H9 (cell line): ENCODE measurements at regions not wholly inside any gene's neighbourhood (a gene's known extent, or its start where the extent isn't known, plus 50 kb on each side); places are given as distances from the start of the nearest gene placed in this dataset.

Experiments
- DNase-seq: peaks from one replicate; pipeline ENCODE4 v3.0.0-alpha.2; 2017
- H2AFZ ChIP-seq: one replicate; pipeline ENCODE4 v1.6.1; 2013; ENCODE audit warnings: mild to moderate bottlenecking, low read length, control low read depth, moderate library complexity
- H2AK5ac ChIP-seq: 2 replicates; pipeline ENCODE4 v1.6.1; 2013; ENCODE audit warnings: low read length, control low read depth, mixed read lengths; ENCODE audit not compliant: insufficient read length
- H2BK120ac ChIP-seq: one replicate; pipeline ENCODE4 v1.6.1; 2013; ENCODE audit warnings: low read depth, mild to moderate bottlenecking, low read length, control low read depth, inconsistent platforms; ENCODE audit not compliant: poor library complexity, severe bottlenecking
- H2BK12ac ChIP-seq: 2 replicates; pipeline ENCODE4 v1.6.1; 2013; ENCODE audit warnings: low read length, control low read depth, mixed read lengths, low read depth; ENCODE audit not compliant: insufficient read length
- H2BK15ac ChIP-seq: 2 replicates; pipeline ENCODE4 v1.6.1; 2013; ENCODE audit warnings: low read depth, low read length, control low read depth
- H2BK20ac ChIP-seq: one replicate; pipeline ENCODE4 v1.6.1; 2013; ENCODE audit warnings: low read depth, mild to moderate bottlenecking, low read length, control low read depth, inconsistent platforms; ENCODE audit not compliant: poor library complexity, severe bottlenecking
- H2BK5ac ChIP-seq: 2 replicates; pipeline ENCODE4 v1.6.1; 2013; ENCODE audit warnings: low read length, control low read depth, mixed read lengths; ENCODE audit not compliant: insufficient read length
- H3K14ac ChIP-seq: 2 replicates; pipeline ENCODE4 v1.6.1; 2013; ENCODE audit warnings: low read length, control low read depth; ENCODE audit not compliant: insufficient read depth
- H3K18ac ChIP-seq: 2 replicates; pipeline ENCODE4 v1.6.1; 2013; ENCODE audit warnings: low read depth, mild to moderate bottlenecking, mixed read lengths, low read length, control low read depth; ENCODE audit not compliant: insufficient read length
- H3K23ac ChIP-seq: 2 replicates; pipeline ENCODE4 v1.6.1; 2013; ENCODE audit warnings: low read length, control low read depth, mixed read lengths, low read depth; ENCODE audit not compliant: insufficient read length
- H3K23me2 ChIP-seq: 2 replicates; pipeline ENCODE4 v1.6.1; 2013; ENCODE audit warnings: low read depth, mild to moderate bottlenecking, mixed read lengths, low read length, control low read depth; ENCODE audit not compliant: insufficient read length, poor library complexity, severe bottlenecking
- H3K27ac ChIP-seq: 2 replicates; pipeline ENCODE4 v1.5.1; 2013; ENCODE audit warnings: low read length, control low read depth, mixed read lengths, low read depth; ENCODE audit not compliant: insufficient read length
- H3K27me3 ChIP-seq: 2 replicates; pipeline ENCODE4 v1.6.1; 2013; ENCODE audit warnings: low read length, control low read depth, inconsistent platforms; ENCODE audit not compliant: insufficient read depth
- H3K4ac ChIP-seq: 2 replicates; pipeline ENCODE4 v1.6.1; 2013; ENCODE audit warnings: low read depth, mild to moderate bottlenecking, control low read depth, inconsistent platforms, low read length, moderate library complexity
- H3K4me1 ChIP-seq: 2 replicates; pipeline ENCODE4 v1.6.1; 2013; ENCODE audit warnings: low read length, control low read depth, inconsistent platforms; ENCODE audit not compliant: insufficient read depth
- H3K4me2 ChIP-seq: 2 replicates; pipeline ENCODE4 v1.6.1; 2013; ENCODE audit warnings: low read length, control low read depth, mixed read lengths; ENCODE audit not compliant: insufficient read length, insufficient read depth
- H3K56ac ChIP-seq: 2 replicates; pipeline ENCODE4 v1.6.1; 2013; ENCODE audit warnings: low read depth, mild to moderate bottlenecking, mixed read lengths, low read length, control low read depth; ENCODE audit not compliant: insufficient read length
- H3K79me1 ChIP-seq: 2 replicates; pipeline ENCODE4 v1.6.1; 2013; ENCODE audit warnings: low read depth, mild to moderate bottlenecking, moderate library complexity, low read length, control low read depth, inconsistent platforms; ENCODE audit not compliant: insufficient read depth, poor library complexity, severe bottlenecking
- H3K79me2 ChIP-seq: 2 replicates; pipeline ENCODE4 v1.6.1; 2013; ENCODE audit warnings: low read length, control low read depth, inconsistent platforms; ENCODE audit not compliant: insufficient read depth
- H3K9ac ChIP-seq: 2 replicates; pipeline ENCODE4 v1.6.1; 2013; ENCODE audit warnings: low read length, control low read depth, mixed read lengths; ENCODE audit not compliant: insufficient read length; ENCODE audit errors: extremely low read depth
- H3K9me3 ChIP-seq: one replicate; pipeline ENCODE4 v1.6.1; 2013; ENCODE audit warnings: low read depth, low read length, inconsistent platforms; ENCODE audit not compliant: control insufficient read depth
- H3T11ph ChIP-seq: one replicate; pipeline ENCODE4 v1.6.1; 2013; ENCODE audit warnings: mild to moderate bottlenecking, low read length, control low read depth, inconsistent platforms
- H4K20me1 ChIP-seq: one replicate; pipeline ENCODE4 v1.6.1; 2013; ENCODE audit not compliant: control insufficient read depth, insufficient read length, insufficient read depth
- H4K5ac ChIP-seq: 2 replicates; pipeline ENCODE4 v1.6.1; 2013; ENCODE audit warnings: low read depth, mild to moderate bottlenecking, mixed read lengths, low read length, control low read depth; ENCODE audit not compliant: insufficient read length
- H4K8ac ChIP-seq: replicated peaks from 2 replicates; pipeline ENCODE4 v1.6.1; 2013; ENCODE audit warnings: low read length, control low read depth, mixed read lengths, low read depth; ENCODE audit not compliant: insufficient read length
- H4K91ac ChIP-seq: 2 replicates; pipeline ENCODE4 v1.6.1; 2013; ENCODE audit warnings: low read depth, mild to moderate bottlenecking, moderate library complexity, mixed read lengths, low read length, control low read depth; ENCODE audit not compliant: insufficient read length
- H3K27ac Mint-ChIP-seq, 3 experiments: 2 replicates in 2 of 3; 3 replicates in 1 of 3; pipeline ENCODE4 v1.8.0; 2020 to 2021; ENCODE audit warnings: mixed read lengths in 3 of 3, mild to moderate bottlenecking in 1 of 3, moderate library complexity in 1 of 3
- H3K27me3 Mint-ChIP-seq: 2 replicates; pipeline ENCODE4 v1.8.0; 2021; ENCODE audit warnings: low read depth, mild to moderate bottlenecking, moderate library complexity, mixed read lengths
- H3K36me3 Mint-ChIP-seq, 3 experiments: 2 replicates in 2 of 3; 3 replicates in 1 of 3; pipeline ENCODE4 v1.8.0; 2020 to 2021; ENCODE audit warnings: low read depth in 3 of 3, mixed read lengths in 3 of 3; ENCODE audit not compliant: insufficient read depth in 1 of 3
- H3K4me1 Mint-ChIP-seq, 2 experiments: 2 replicates each; pipeline ENCODE4 v1.8.0; 2020; ENCODE audit warnings: mixed read lengths in 2 of 2
- H3K4me3 Mint-ChIP-seq, 2 experiments: 2 replicates in 1 of 2; 3 replicates in 1 of 2; pipeline ENCODE4 v1.8.0; 2020 to 2021; ENCODE audit warnings: mild to moderate bottlenecking in 2 of 2, mixed read lengths in 2 of 2, moderate library complexity in 1 of 2
- H3K9me3 Mint-ChIP-seq, 2 experiments: 2 replicates in 1 of 2; 3 replicates in 1 of 2; pipeline ENCODE4 v1.8.0; 2020; ENCODE audit warnings: mild to moderate bottlenecking in 2 of 2, mixed read lengths in 2 of 2, moderate library complexity in 1 of 2
- WGBS: extraction: QIAGEN DNeasy Blood & Tissue Kit; methylation state at CpG from one replicate; pipeline ENCODE4 v1.1.7; 2013; ENCODE audit warnings: missing lambda C conversion rate, low lambda C conversion rate, mixed read lengths; ENCODE audit not compliant: insufficient read length; ENCODE audit errors: extremely low coverage; 5-methylcytosine and 5-hydroxymethylcytosine counted together
- TF ChIP-seq, protein P1 (sequence below): fragments of 200-600 bp; sonication (generic); conservative IDR thresholded peaks from 3 replicates; pipeline ENCODE4 v1.8.0; 2021; ENCODE audit warnings: antibody characterized with exemption, mild to moderate bottlenecking

GRCh38 chr5:126236994-126237393, 186.2 kb upstream of the GRAMD2B start:
- Mint-ChIP-seq H3K27ac (no peak overlapping the region), H3K36me3 (no peaks in the 10 kb centered on the region; a peak in 1 of 7 replicates), H3K27me3 (no peaks in the 10 kb centered on the region), H3K4me3 (no peak overlapping the region), H3K4me1 (peaks cover 19 to 27% of the 10 kb centered on the region in 2 experiments), H3K9me3 (no peaks in the 10 kb centered on the region; a peak in 1 of 5 replicates)
- Histone ChIP-seq H2BK20ac (no peak overlapping the region), H2AK5ac (no peak overlapping the region), H3K56ac (no peak overlapping the region), H4K5ac (no peak overlapping the region), H2BK5ac (no peak overlapping the region), H3K23ac (no peak overlapping the region), H4K91ac (no peak overlapping the region), H3K4me2 (no peak overlapping the region), H3K23me2 (no peaks in the 10 kb centered on the region), H4K20me1 (no peaks in the 10 kb centered on the region), H4K8ac (no peak overlapping the region), H3K9ac (no peak overlapping the region), H2BK15ac (no peak overlapping the region), H3T11ph (no peak overlapping the region), H3K14ac (no peak overlapping the region), H3K4me1 (peaks cover 3% of the 10 kb centered on the region; the same call in 1 of the 2 replicates), H3K9me3 (no peaks in the 10 kb centered on the region), H3K79me2 (no peaks in the 10 kb centered on the region), H3K27ac (no peak overlapping the region), H3K4ac (no peak overlapping the region), H2BK12ac (no peak overlapping the region), H2AFZ (no peak overlapping the region), H3K79me1 (no peaks in the 10 kb centered on the region), H3K27me3 (no peaks in the 10 kb centered on the region), H2BK120ac (no peak overlapping the region), H3K18ac (no peak overlapping the region)
- no peak for DNase-seq
- TF ChIP-seq, protein P1, sequence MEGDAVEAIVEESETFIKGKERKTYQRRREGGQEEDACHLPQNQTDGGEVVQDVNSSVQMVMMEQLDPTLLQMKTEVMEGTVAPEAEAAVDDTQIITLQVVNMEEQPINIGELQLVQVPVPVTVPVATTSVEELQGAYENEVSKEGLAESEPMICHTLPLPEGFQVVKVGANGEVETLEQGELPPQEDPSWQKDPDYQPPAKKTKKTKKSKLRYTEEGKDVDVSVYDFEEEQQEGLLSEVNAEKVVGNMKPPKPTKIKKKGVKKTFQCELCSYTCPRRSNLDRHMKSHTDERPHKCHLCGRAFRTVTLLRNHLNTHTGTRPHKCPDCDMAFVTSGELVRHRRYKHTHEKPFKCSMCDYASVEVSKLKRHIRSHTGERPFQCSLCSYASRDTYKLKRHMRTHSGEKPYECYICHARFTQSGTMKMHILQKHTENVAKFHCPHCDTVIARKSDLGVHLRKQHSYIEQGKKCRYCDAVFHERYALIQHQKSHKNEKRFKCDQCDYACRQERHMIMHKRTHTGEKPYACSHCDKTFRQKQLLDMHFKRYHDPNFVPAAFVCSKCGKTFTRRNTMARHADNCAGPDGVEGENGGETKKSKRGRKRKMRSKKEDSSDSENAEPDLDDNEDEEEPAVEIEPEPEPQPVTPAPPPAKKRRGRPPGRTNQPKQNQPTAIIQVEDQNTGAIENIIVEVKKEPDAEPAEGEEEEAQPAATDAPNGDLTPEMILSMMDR, result no peak
- WGBS, result 100% methylated on average over 2 of the region's 2 CpGs
